ENCODE measurements at regions not wholly inside any gene's neighbourhood (a gene's known extent, or its start where the extent isn't known, plus 50 kb on each side); places are given as distances from the start of the nearest gene placed in this dataset.

DNA sequence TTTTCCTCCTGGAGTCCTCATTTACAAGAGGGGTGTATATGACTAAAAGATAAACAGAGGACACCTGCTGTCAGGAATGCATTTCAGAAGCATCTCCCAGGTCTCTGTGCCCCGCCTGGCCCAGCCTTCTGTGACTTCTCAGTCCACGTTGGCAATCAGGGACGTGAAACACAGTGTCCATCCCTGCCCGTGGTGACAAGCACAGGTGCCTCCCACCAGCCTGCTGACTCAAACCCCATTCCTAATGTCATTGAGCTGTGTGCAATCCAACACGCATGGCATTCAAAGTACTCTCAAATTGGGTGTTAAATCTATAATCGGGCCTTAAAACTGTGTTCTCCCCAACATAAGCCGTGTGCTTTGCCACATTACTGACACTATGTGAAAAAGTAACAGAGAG is 343.2 kb downstream of the EIPR1 start:
- TF ChIP-seq EZH2 (IDR thresholded peaks at IDR 0.05): no peak
- no peak for TF ChIP-seq CTCF (IDR thresholded peaks at IDR 0.05 in 2 of 3, conservative IDR thresholded peaks at IDR 0.05 in 1 of 3; ENCODE audit: borderline replicate concordance in 1 of 3, insufficient read depth in 1 of 3, low read depth in 2 of 3, low read length in 2 of 3)
- no peak for TF ChIP-seq CEBPB (IDR thresholded peaks at IDR 0.05; ENCODE audit: low read depth)
- TF ChIP-seq REST (IDR thresholded peaks at IDR 0.05; ENCODE audit: low read depth): no peak
- TF ChIP-seq ZNF274 (IDR thresholded peaks at IDR 0.05; ENCODE audit: low read depth, low read length): no peak
- TF ChIP-seq POLR2A (IDR thresholded peaks at IDR 0.05; ENCODE audit: borderline replicate concordance, extremely low read depth, insufficient read depth, insufficient read length): no peak
- no peak for TF ChIP-seq TCF7L2 (IDR thresholded peaks at IDR 0.05; ENCODE audit: borderline replicate concordance, extremely low read depth, insufficient read depth, insufficient read length)
- no peak for TF ChIP-seq POLR2AphosphoS5 (IDR thresholded peaks at IDR 0.05; ENCODE audit: low read depth, low read length)
- TF ChIP-seq, protein P1, sequence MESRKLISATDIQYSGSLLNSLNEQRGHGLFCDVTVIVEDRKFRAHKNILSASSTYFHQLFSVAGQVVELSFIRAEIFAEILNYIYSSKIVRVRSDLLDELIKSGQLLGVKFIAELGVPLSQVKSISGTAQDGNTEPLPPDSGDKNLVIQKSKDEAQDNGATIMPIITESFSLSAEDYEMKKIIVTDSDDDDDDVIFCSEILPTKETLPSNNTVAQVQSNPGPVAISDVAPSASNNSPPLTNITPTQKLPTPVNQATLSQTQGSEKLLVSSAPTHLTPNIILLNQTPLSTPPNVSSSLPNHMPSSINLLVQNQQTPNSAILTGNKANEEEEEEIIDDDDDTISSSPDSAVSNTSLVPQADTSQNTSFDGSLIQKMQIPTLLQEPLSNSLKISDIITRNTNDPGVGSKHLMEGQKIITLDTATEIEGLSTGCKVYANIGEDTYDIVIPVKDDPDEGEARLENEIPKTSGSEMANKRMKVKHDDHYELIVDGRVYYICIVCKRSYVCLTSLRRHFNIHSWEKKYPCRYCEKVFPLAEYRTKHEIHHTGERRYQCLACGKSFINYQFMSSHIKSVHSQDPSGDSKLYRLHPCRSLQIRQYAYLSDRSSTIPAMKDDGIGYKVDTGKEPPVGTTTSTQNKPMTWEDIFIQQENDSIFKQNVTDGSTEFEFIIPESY (IDR thresholded peaks at IDR 0.05; ENCODE audit: extremely low read depth, insufficient replicate concordance, low read length): no peak

Measured in HCT116 (cell line).